ENCODE measurements at regions not wholly inside any gene's neighbourhood (a gene's known extent, or its start where the extent isn't known, plus 50 kb on each side); places are given as distances from the start of the nearest gene placed in this dataset.

GRCh38 chr14:104403421-104404220 is 175.9 kb upstream of the C14orf180 start:
- no peak for TF ChIP-seq CTCF (IDR thresholded peaks at IDR 0.05)
- no peak overlapping the region for H3K4me2 ChIP-seq (replicated peaks; ENCODE audit: extremely low read depth, low read length, poor library complexity, severe bottlenecking)
- H3K27me3 ChIP-seq (ENCODE audit: control insufficient read depth in 2 of 2, insufficient read depth in 2 of 2, low read length in 2 of 2): no peaks in the 10 kb centered on the region
- no peaks in the 10 kb centered on the region for H3K36me3 ChIP-seq (replicated peaks in 1 of 2; ENCODE audit: control insufficient read depth in 1 of 2, insufficient read depth in 2 of 2, low read length in 2 of 2)
- H3K36me3 Mint-ChIP-seq: no peaks in the 10 kb centered on the region
- no peak overlapping the region for H2AFZ ChIP-seq (ENCODE audit: insufficient read depth, low read depth, low read length, poor library complexity, severe bottlenecking)
- H3K4me3 ChIP-seq (replicated peaks in 1 of 3; ENCODE audit: low read depth in 2 of 3, low read length in 3 of 3): no peak overlapping the region
- peaks cover 7 to 19% (median 13%) of the 10 kb centered on the region in 7 donors for H3K9me3 Mint-ChIP-seq
- no peaks in the 10 kb centered on the region for H3K4me1 ChIP-seq (ENCODE audit: control insufficient read depth in 1 of 2, insufficient read depth in 2 of 2, low read length in 2 of 2)
- H3K27me3 Mint-ChIP-seq (ENCODE audit: low read depth in 3 of 3): peaks cover 0 to 4% (median 3%) of the 10 kb centered on the region in 3 donors
- H3K79me2 ChIP-seq (ENCODE audit: insufficient read depth, low read length): no peaks in the 10 kb centered on the region
- H3K9me3 ChIP-seq (replicated peaks in 1 of 2; ENCODE audit: control insufficient read depth in 1 of 2, insufficient read depth in 1 of 2, low read length in 2 of 2): peaks cover 4 to 18% of the 10 kb centered on the region in 2 donors
- H3K27ac Mint-ChIP-seq: peak overlapping the region in 1 of 7 donors; percentile 17
- no peaks in the 10 kb centered on the region for H3K4me1 Mint-ChIP-seq
- DNase-seq: no peak
- no peak overlapping the region for H3K9ac ChIP-seq (ENCODE audit: insufficient read depth, low read length, poor library complexity, severe bottlenecking)
- WGBS (ENCODE audit: insufficient coverage): 96% methylated on average over 11 of the region's 11 CpGs
- intact Hi-C loops (cut with micrococcal nuclease): no loop called here
- no peak overlapping the region for H3K4me3 Mint-ChIP-seq
- H4K20me1 ChIP-seq (ENCODE audit: insufficient read depth, low read length): no peaks in the 10 kb centered on the region
- no peak overlapping the region for H3K27ac ChIP-seq (ENCODE audit: low read depth in 1 of 2, low read length in 2 of 2)

GRCh38 chr14:104404922-104405321 is 174.6 kb upstream of the C14orf180 start:
- 80% methylated on average over 4 of the region's 7 CpGs for WGBS (ENCODE audit: insufficient coverage)
- Mint-ChIP-seq H3K9me3 (peaks cover 3 to 19% (median 10%) of the 10 kb centered on the region in 7 donors), H3K27me3 (ENCODE audit: low read depth in 3 of 3) (peaks cover 0 to 4% (median 3%) of the 10 kb centered on the region in 3 donors), H3K36me3 (no peaks in the 10 kb centered on the region), H3K4me3 (no peak overlapping the region), H3K4me1 (no peaks in the 10 kb centered on the region), H3K27ac (no peak overlapping the region)
- Histone ChIP-seq H4K20me1 (ENCODE audit: insufficient read depth, low read length) (no peaks in the 10 kb centered on the region), H3K36me3 (replicated peaks in 1 of 2; ENCODE audit: control insufficient read depth in 1 of 2, insufficient read depth in 2 of 2, low read length in 2 of 2) (no peaks in the 10 kb centered on the region), H3K4me1 (ENCODE audit: control insufficient read depth in 1 of 2, insufficient read depth in 2 of 2, low read length in 2 of 2) (no peaks in the 10 kb centered on the region), H3K27me3 (ENCODE audit: control insufficient read depth in 2 of 2, insufficient read depth in 2 of 2, low read length in 2 of 2) (no peaks in the 10 kb centered on the region), H3K4me3 (replicated peaks in 1 of 3; ENCODE audit: low read depth in 2 of 3, low read length in 3 of 3) (no peak overlapping the region), H3K4me2 (replicated peaks; ENCODE audit: extremely low read depth, low read length, poor library complexity, severe bottlenecking) (no peak overlapping the region), H3K9me3 (replicated peaks in 1 of 2; ENCODE audit: control insufficient read depth in 1 of 2, insufficient read depth in 1 of 2, low read length in 2 of 2) (peaks cover 9 to 10% of the 10 kb centered on the region in 2 donors), H2AFZ (ENCODE audit: insufficient read depth, low read depth, low read length, poor library complexity, severe bottlenecking) (no peak overlapping the region), H3K27ac (ENCODE audit: low read depth in 1 of 2, low read length in 2 of 2) (no peak overlapping the region), H3K9ac (ENCODE audit: insufficient read depth, low read length, poor library complexity, severe bottlenecking) (no peak overlapping the region), H3K79me2 (ENCODE audit: insufficient read depth, low read length) (no peaks in the 10 kb centered on the region)
- intact Hi-C loops (cut with micrococcal nuclease): no loop called here
- TF ChIP-seq CTCF (IDR thresholded peaks at IDR 0.05): no peak
- DNase-seq: no peak

Measured in CD14-positive monocyte (primary cell).